K562 (cell line): ENCODE measurements at regions not wholly inside any gene's neighbourhood (a gene's known extent, or its start where the extent isn't known, plus 50 kb on each side); places are given as distances from the start of the nearest gene placed in this dataset.

Source experiments
- ATAC-seq: fragments of 200-7000 bp; cut with Tn5 transposase; 3 replicates; pipeline ENCODE4 v1.9.1; 2020; ENCODE audit warnings: moderate library complexity
- BruUV-seq: library from RNA; stranded (reverse); fragments of 400-500 nt; replicated peaks from 2 replicates; lab custom pipeline; 2021; lab: Mats Ljungman, UMichigan
- CTCF ChIA-PET: fragments of 300-600 bp; formaldehyde crosslinking; extraction: SDS; loops from one replicate; lab custom pipeline; 2021; ENCODE audit warnings: low intra/inter-chr PET ratio; lab: Yijun Ruan, JAX
- POLR2A ChIA-PET: fragments of 300-600, 350-650 bp; sonication (Branson Sonifier 250); formaldehyde crosslinking; extraction: SDS; loops from one replicate; lab custom pipeline; 2021; ENCODE audit warnings: antibody characterized with exemption, inconsistent platforms; lab: Yijun Ruan, JAX
- DNase-seq, 4 experiments: peaks; one replicate each; pipeline versions ENCODE4 v3.0.0 to v3.0.0-alpha.2; 2011 to 2018; ENCODE audit warnings: low spot score in 3 of 4, mixed read lengths in 3 of 4; ENCODE audit errors: extremely low read depth in 1 of 4
- FAIRE-seq: peaks from 2 replicates; lab custom pipeline; 2011; peaks lifted over from hg19 to GRCh38; lab: Jason Lieb, UNC
- H2AFZ ChIP-seq: 2 replicates; pipeline ENCODE4 v1.6.0; 2011; ENCODE audit warnings: low read depth, low read length, control low read depth, inconsistent platforms
- H3K27ac ChIP-seq: fragments of 200-600 bp; 3 replicates; pipeline ENCODE4 v1.8.0; 2011; ENCODE audit warnings: low read depth, mild to moderate bottlenecking, control low read depth, inconsistent platforms, low read length, moderate library complexity, mixed read lengths; ENCODE audit errors: extremely low read depth
- H3K27me3 ChIP-seq, 2 experiments: fragments of 300-600 bp in 1 of 2; 2 replicates in 1 of 2; 3 replicates in 1 of 2; pipeline versions ENCODE4 v1.6.0 to v1.8.0; 2011; ENCODE audit warnings: inconsistent platforms in 2 of 2, low read length in 2 of 2, mild to moderate bottlenecking in 1 of 2, mixed read lengths in 1 of 2, moderate library complexity in 1 of 2; ENCODE audit not compliant: control insufficient read depth in 2 of 2, insufficient read depth in 2 of 2
- H3K36me3 ChIP-seq: fragments of 300-600 bp; 3 replicates; pipeline ENCODE4 v1.8.0; 2011; ENCODE audit warnings: mild to moderate bottlenecking, low read length, inconsistent platforms; ENCODE audit not compliant: control insufficient read depth, insufficient read depth
- H3K4me1 ChIP-seq, 2 experiments: fragments of 200-600 bp in 1 of 2; replicated peaks in 1 of 2; 2 replicates in 1 of 2; 3 replicates in 1 of 2; pipeline versions ENCODE4 v1.5.1 to v1.8.0; 2011; ENCODE audit warnings: inconsistent platforms in 2 of 2, low read length in 2 of 2, mild to moderate bottlenecking in 1 of 2, mixed read lengths in 1 of 2, moderate library complexity in 1 of 2; ENCODE audit not compliant: control insufficient read depth in 2 of 2, insufficient read depth in 2 of 2
- H3K4me2 ChIP-seq: 2 replicates; pipeline ENCODE4 v1.6.1; 2011; ENCODE audit warnings: low read length, control low read depth, inconsistent platforms, mixed read lengths; ENCODE audit not compliant: insufficient read depth
- H3K4me3 ChIP-seq: fragments of 200-600 bp; sonication (generic), shearing (Covaris generic); 2 replicates; pipeline ENCODE4 v1.5.1; 2016; ENCODE audit warnings: control low read depth, inconsistent platforms
- H3K79me2 ChIP-seq: fragments of 200-600 bp; 3 replicates; pipeline ENCODE4 v1.8.0; 2011; ENCODE audit warnings: low read length, inconsistent platforms; ENCODE audit not compliant: control insufficient read depth, insufficient read depth
- H3K9ac ChIP-seq, 2 experiments: 2 replicates each; pipeline versions ENCODE4 v1.6.0 to v1.6.1; 2011; ENCODE audit warnings: low read depth in 2 of 2, low read length in 2 of 2, control low read depth in 1 of 2, inconsistent platforms in 1 of 2, mild to moderate bottlenecking in 1 of 2, mixed read lengths in 1 of 2; ENCODE audit not compliant: insufficient read depth in 1 of 2
- H3K9me1 ChIP-seq: one replicate; pipeline ENCODE4 v1.6.0; 2011; ENCODE audit warnings: inconsistent platforms, mild to moderate bottlenecking, low read length, moderate library complexity; ENCODE audit not compliant: control insufficient read depth, insufficient read depth
- H3K9me3 ChIP-seq: replicated peaks from 2 replicates; pipeline ENCODE4 v1.5.1; 2011; ENCODE audit warnings: low read depth, low read length, inconsistent platforms; ENCODE audit not compliant: control insufficient read depth, insufficient read depth
- H4K20me1 ChIP-seq: replicated peaks from 2 replicates; pipeline ENCODE4 v1.6.1; 2011; ENCODE audit warnings: low read length, inconsistent platforms, mixed read lengths; ENCODE audit not compliant: control insufficient read depth, insufficient read depth
- ASH1L ChIP-seq: fragments of 450-650 bp; IDR thresholded peaks from 2 replicates; pipeline ENCODE4 v1.6.1; 2018; ENCODE audit warnings: borderline replicate concordance, mild to moderate bottlenecking, low read depth; ENCODE audit not compliant: partially characterized antibody
- FOSL1 ChIP-seq: fragments of 200-800 bp; sonication (Bioruptor generic); conservative IDR thresholded peaks from 2 replicates; pipeline ENCODE4 v1.6.1; 2016; ENCODE audit warnings: missing genetic modification characterization, missing compliant biosample characterization
- FUS ChIP-seq: fragments of 200-400 bp; formaldehyde crosslinking; optimal IDR thresholded peaks from 2 replicates; pipeline ENCODE3; 2017; ENCODE audit warnings: low read depth, low read length
- HDGF ChIP-seq: fragments of 450-650 bp; IDR thresholded peaks from 2 replicates; pipeline ENCODE4 v1.6.1; 2016
- HLTF ChIP-seq: fragments of 450-650 bp; IDR thresholded peaks from 2 replicates; pipeline ENCODE4 v1.6.1; 2016
- POLR2B ChIP-seq: fragments of 450-650 bp; IDR thresholded peaks from 2 replicates; pipeline ENCODE4 v1.6.1; 2018; ENCODE audit warnings: low read depth; ENCODE audit not compliant: partially characterized antibody
- SAP30 ChIP-seq: fragments of 200-600 bp; sonication (generic); IDR thresholded peaks from 2 replicates; pipeline ENCODE4 v1.6.1; 2012; ENCODE audit warnings: borderline replicate concordance, low read depth, mild to moderate bottlenecking, moderate library complexity, low read length, control low read depth, inconsistent platforms; ENCODE audit not compliant: insufficient read depth, poor library complexity, severe bottlenecking
- SRF ChIP-seq, 2 experiments: fragments of 250-450, 450-650 bp in 1 of 2; sonication (Bioruptor Pico) in 1 of 2; sonication (generic) in 1 of 2; formaldehyde crosslinking; IDR thresholded peaks; 2 replicates each; pipeline versions ENCODE4 v1.5.0 to v1.5.1; 2020 to 2022; ENCODE audit warnings: mild to moderate bottlenecking in 1 of 2, missing genetic modification reagents in 1 of 2
- TEAD2 ChIP-seq: fragments of 450-650 bp; IDR thresholded peaks from 2 replicates; pipeline ENCODE4 v1.6.1; 2016; ENCODE audit warnings: missing genetic modification characterization, control low read depth, missing compliant biosample characterization
- TGIF2 ChIP-seq: sonication (generic); formaldehyde crosslinking; IDR thresholded peaks from 2 replicates; pipeline ENCODE4 v1.8.1; 2022; ENCODE audit warnings: mild to moderate bottlenecking, missing genetic modification reagents, moderate library complexity
- TOE1 ChIP-seq, 2 experiments: fragments of 450-650 bp in 1 of 2; sonication (generic) in 1 of 2; formaldehyde crosslinking in 1 of 2; IDR thresholded peaks; 2 replicates each; pipeline versions ENCODE4 v1.7.1 to v1.8.0; 2016 to 2022; ENCODE audit warnings: borderline replicate concordance in 2 of 2, mild to moderate bottlenecking in 2 of 2, antibody characterized with exemption in 1 of 2, inconsistent platforms in 1 of 2, low read depth in 1 of 2, missing genetic modification reagents in 1 of 2, moderate library complexity in 1 of 2
- WGBS: fragments of 100-300 bp; shearing (Covaris generic); methylation state at CpG from one replicate; pipeline ENCODE4 v1.1.6; 2016; ENCODE audit warnings: low coverage, mixed read lengths; ENCODE audit not compliant: insufficient coverage; ENCODE audit errors: missing lambda C conversion rate; 5-methylcytosine and 5-hydroxymethylcytosine counted together
- in situ Hi-C: fragments of 300-500 bp; cut with MboI; formaldehyde crosslinking; loops from 4 replicates; pipeline ENCODE4 v1.15.0; 2018; ENCODE audit warnings: inconsistent platforms, mixed read lengths
- intact Hi-C: fragments of 100-400 bp; cut with micrococcal nuclease; formaldehyde crosslinking; loops from 2 replicates; pipeline ENCODE4 v1.14.2; 2022
- TF ChIP-seq, protein P1 (sequence below): fragments of 450-650 bp; IDR thresholded peaks from 2 replicates; pipeline ENCODE4 v1.6.1; 2014; ENCODE audit warnings: low read depth, mild to moderate bottlenecking, moderate library complexity, borderline replicate concordance
- TF ChIP-seq, protein P2 (sequence below): fragments of 450-650 bp; formaldehyde crosslinking; IDR thresholded peaks from 2 replicates; pipeline ENCODE4 v1.4.0; 2022; ENCODE audit warnings: mild to moderate bottlenecking, moderate library complexity
- TF ChIP-seq, protein P3 (sequence below): fragments of 250-450 bp; sonication (Bioruptor Pico); IDR thresholded peaks from 2 replicates; pipeline ENCODE4 v1.4.0; 2020

GRCh38 chr10:20713420-20713819, 183.7 kb downstream of the NEBL start (continued):
- no peak for TF ChIP-seq SAP30
- TF ChIP-seq, protein P1, sequence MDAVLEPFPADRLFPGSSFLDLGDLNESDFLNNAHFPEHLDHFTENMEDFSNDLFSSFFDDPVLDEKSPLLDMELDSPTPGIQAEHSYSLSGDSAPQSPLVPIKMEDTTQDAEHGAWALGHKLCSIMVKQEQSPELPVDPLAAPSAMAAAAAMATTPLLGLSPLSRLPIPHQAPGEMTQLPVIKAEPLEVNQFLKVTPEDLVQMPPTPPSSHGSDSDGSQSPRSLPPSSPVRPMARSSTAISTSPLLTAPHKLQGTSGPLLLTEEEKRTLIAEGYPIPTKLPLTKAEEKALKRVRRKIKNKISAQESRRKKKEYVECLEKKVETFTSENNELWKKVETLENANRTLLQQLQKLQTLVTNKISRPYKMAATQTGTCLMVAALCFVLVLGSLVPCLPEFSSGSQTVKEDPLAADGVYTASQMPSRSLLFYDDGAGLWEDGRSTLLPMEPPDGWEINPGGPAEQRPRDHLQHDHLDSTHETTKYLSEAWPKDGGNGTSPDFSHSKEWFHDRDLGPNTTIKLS, result no peak
- no peak for TF ChIP-seq HDGF
- no peak for TF ChIP-seq SRF (CRISPR knock-in tag; IDR thresholded peaks at IDR 0.05)
- no peak for TF ChIP-seq TOE1 (IDR thresholded peaks at IDR 0.05; ENCODE audit: borderline replicate concordance)
- no peak for TF ChIP-seq TOE1 (CRISPR knock-in tag; IDR thresholded peaks at IDR 0.05; ENCODE audit: borderline replicate concordance, low read depth)
- no peak for TF ChIP-seq HLTF
- no peak for TF ChIP-seq POLR2B
- no peak for TF ChIP-seq TEAD2 (tag)
- no peak for TF ChIP-seq TGIF2
- no peak for TF ChIP-seq FUS

- no peaks in the 10 kb centered on the region for H3K9me1 ChIP-seq
- POLR2A ChIA-PET, result no interaction called here
- CTCF ChIA-PET, result no interaction called here
- TF ChIP-seq, protein P2, sequence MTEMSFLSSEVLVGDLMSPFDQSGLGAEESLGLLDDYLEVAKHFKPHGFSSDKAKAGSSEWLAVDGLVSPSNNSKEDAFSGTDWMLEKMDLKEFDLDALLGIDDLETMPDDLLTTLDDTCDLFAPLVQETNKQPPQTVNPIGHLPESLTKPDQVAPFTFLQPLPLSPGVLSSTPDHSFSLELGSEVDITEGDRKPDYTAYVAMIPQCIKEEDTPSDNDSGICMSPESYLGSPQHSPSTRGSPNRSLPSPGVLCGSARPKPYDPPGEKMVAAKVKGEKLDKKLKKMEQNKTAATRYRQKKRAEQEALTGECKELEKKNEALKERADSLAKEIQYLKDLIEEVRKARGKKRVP (CRISPR knock-in tag), result no peak
- no peak for TF ChIP-seq FOSL1 (tag)
- TF ChIP-seq ASH1L, result no peak
- TF ChIP-seq, protein P3, sequence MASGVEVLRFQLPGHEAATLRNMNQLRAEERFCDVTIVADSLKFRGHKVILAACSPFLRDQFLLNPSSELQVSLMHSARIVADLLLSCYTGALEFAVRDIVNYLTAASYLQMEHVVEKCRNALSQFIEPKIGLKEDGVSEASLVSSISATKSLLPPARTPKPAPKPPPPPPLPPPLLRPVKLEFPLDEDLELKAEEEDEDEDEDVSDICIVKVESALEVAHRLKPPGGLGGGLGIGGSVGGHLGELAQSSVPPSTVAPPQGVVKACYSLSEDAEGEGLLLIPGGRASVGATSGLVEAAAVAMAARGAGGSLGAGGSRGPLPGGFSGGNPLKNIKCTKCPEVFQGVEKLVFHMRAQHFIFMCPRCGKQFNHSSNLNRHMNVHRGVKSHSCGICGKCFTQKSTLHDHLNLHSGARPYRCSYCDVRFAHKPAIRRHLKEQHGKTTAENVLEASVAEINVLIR, result no peak
- 0% methylated on average over 1 of the region's 1 CpG for WGBS
- H4K20me1 ChIP-seq, result no peaks in the 10 kb centered on the region
- H3K4me2 ChIP-seq, result no peak overlapping the region
- ATAC-seq, result no peak
- no peaks in the 10 kb centered on the region for H3K4me1 ChIP-seq
- no peaks in the 10 kb centered on the region for H3K36me3 ChIP-seq
- H3K4me3 ChIP-seq, result no peak overlapping the region
- no peaks in the 10 kb centered on the region for H3K79me2 ChIP-seq
- H3K9ac ChIP-seq, result no peak overlapping the region
- in situ Hi-C loops, result no loop called here
- no peaks in the 10 kb centered on the region for H3K27me3 ChIP-seq
- intact Hi-C loops, result no loop called here
- H3K9me3 ChIP-seq, result no peaks in the 10 kb centered on the region
- BruUV-seq, result no TSS peak
- DNase-seq, result no peak
- H2AFZ ChIP-seq, result no peak overlapping the region
- H3K27ac ChIP-seq, result no peak overlapping the region
- FAIRE-seq, result no peak
These were observed 184.3 kb downstream of the NEBL start for GRCh38 chr10:20712774-20713173.
